Loucy (cell line): ENCODE measurements at regions not wholly inside any gene's neighbourhood (a gene's known extent, or its start where the extent isn't known, plus 50 kb on each side); places are given as distances from the start of the nearest gene placed in this dataset.

Experiments
- H2AFZ ChIP-seq: fragments of 200-600 bp; sonication (generic); 2 replicates; pipeline ENCODE4 v1.6.0; 2016; ENCODE audit warnings: antibody characterized with exemption, mild to moderate bottlenecking, low read length, moderate library complexity
- H3F3A ChIP-seq: fragments of 200-600 bp; 2 replicates; pipeline ENCODE4 v1.6.0; 2016; ENCODE audit warnings: antibody characterized with exemption, low read depth, mild to moderate bottlenecking
- H3K27me3 ChIP-seq: fragments of 200-600 bp; sonication (generic); 2 replicates; pipeline ENCODE4 v1.6.1; 2014; ENCODE audit warnings: low read length, mild to moderate bottlenecking; ENCODE audit not compliant: insufficient read depth, poor library complexity, severe bottlenecking
- H3K36me3 ChIP-seq: fragments of 200-600 bp; sonication (generic); 2 replicates; pipeline ENCODE4 v1.6.1; 2016; ENCODE audit warnings: low read length; ENCODE audit not compliant: insufficient read depth
- H3K4me1 ChIP-seq: fragments of 200-600 bp; sonication (generic); 2 replicates; pipeline ENCODE4 v1.5.1; 2014; ENCODE audit warnings: low read length, mild to moderate bottlenecking; ENCODE audit not compliant: insufficient read depth, poor library complexity, severe bottlenecking
- H3K4me2 ChIP-seq: fragments of 200-600 bp; sonication (generic); 2 replicates; pipeline ENCODE4 v1.6.0; 2014; ENCODE audit warnings: antibody characterized with exemption, low read length, low read depth, mild to moderate bottlenecking; ENCODE audit not compliant: poor library complexity, severe bottlenecking
- H3K4me3 ChIP-seq: fragments of 200-600 bp; sonication (generic); 2 replicates; pipeline ENCODE4 v1.5.1; 2014; ENCODE audit warnings: low read length, mild to moderate bottlenecking, mixed read lengths; ENCODE audit not compliant: poor library complexity, severe bottlenecking
- H3K79me2 ChIP-seq: fragments of 200-600 bp; sonication (generic); 2 replicates; pipeline ENCODE4 v1.6.1; 2014; ENCODE audit warnings: low read length; ENCODE audit not compliant: insufficient read depth
- H3K9ac ChIP-seq: fragments of 200-600 bp; sonication (generic); 2 replicates; pipeline ENCODE4 v1.6.0; 2014; ENCODE audit warnings: mild to moderate bottlenecking, low read depth, low read length, moderate library complexity; ENCODE audit not compliant: poor library complexity, severe bottlenecking
- H3K9me2 ChIP-seq: fragments of 200-600 bp; sonication (generic); replicated peaks from 2 replicates; pipeline ENCODE4 v1.6.1; 2016; ENCODE audit warnings: low read depth, low read length, mixed read lengths
- H3K9me3 ChIP-seq: fragments of 200-600 bp; sonication (generic); 2 replicates; pipeline ENCODE4 v1.6.1; 2014; ENCODE audit warnings: mild to moderate bottlenecking, antibody characterized with exemption, low read length, low read depth; ENCODE audit not compliant: insufficient read depth
- H4K20me1 ChIP-seq: fragments of 200-600 bp; sonication (generic); 2 replicates; pipeline ENCODE4 v1.6.0; 2014; ENCODE audit warnings: antibody characterized with exemption, low read length, mild to moderate bottlenecking; ENCODE audit not compliant: insufficient read depth, poor library complexity, severe bottlenecking
- CTCF ChIP-seq: fragments of 200-600 bp; sonication (generic); conservative IDR thresholded peaks from 2 replicates; pipeline ENCODE4 v1.5.1; 2014; ENCODE audit warnings: mild to moderate bottlenecking, antibody characterized with exemption, low read length
- EZH2phosphoT487 ChIP-seq: fragments of 200-600 bp; IDR thresholded peaks from 2 replicates; pipeline ENCODE4 v1.6.1; 2018; ENCODE audit warnings: antibody characterized with exemption, mild to moderate bottlenecking, moderate library complexity, borderline replicate concordance

- H3F3A ChIP-seq = no peaks in the 10 kb centered on the region
- no peaks in the 10 kb centered on the region for H3K9me2 ChIP-seq
- H3K4me3 ChIP-seq = no peak overlapping the region
- H3K4me1 ChIP-seq = no peaks in the 10 kb centered on the region
- H3K4me2 ChIP-seq = no peak overlapping the region
- no peak overlapping the region for H2AFZ ChIP-seq
- H3K9ac ChIP-seq = no peak overlapping the region
- TF ChIP-seq CTCF = no peak
- H3K36me3 ChIP-seq = no peaks in the 10 kb centered on the region
- H3K27me3 ChIP-seq = no peaks in the 10 kb centered on the region
- H3K9me3 ChIP-seq = no peaks in the 10 kb centered on the region
- no peaks in the 10 kb centered on the region for H4K20me1 ChIP-seq
- H3K79me2 ChIP-seq = no peaks in the 10 kb centered on the region
Measured at GRCh38 chr13:69077267-69077666, 1030.4 kb upstream of the ATXN8OS start.

GRCh38 chr13:69069554-69070133, 1038.0 kb upstream of the ATXN8OS start:
- Histone ChIP-seq H2AFZ (no peak overlapping the region), H3K9me2 (no peaks in the 10 kb centered on the region), H3K79me2 (no peaks in the 10 kb centered on the region), H3K27me3 (no peaks in the 10 kb centered on the region), H3K4me1 (no peaks in the 10 kb centered on the region), H3K4me3 (no peak overlapping the region), H3K9ac (no peak overlapping the region), H3K4me2 (no peak overlapping the region), H4K20me1 (no peaks in the 10 kb centered on the region), H3K36me3 (no peaks in the 10 kb centered on the region), H3K9me3 (no peaks in the 10 kb centered on the region), H3F3A (no peaks in the 10 kb centered on the region)
- TF ChIP-seq CTCF (no peak), EZH2phosphoT487 (no peak)

- TF ChIP-seq EZH2phosphoT487 (no peak), CTCF (no peak)
Measured at GRCh38 chr13:69050696-69051095, 1056.9 kb upstream of the ATXN8OS start.

More at GRCh38 chr13:69050696-69051095, 1056.9 kb upstream of the ATXN8OS start:
- no peak overlapping the region for H2AFZ ChIP-seq
- peaks cover 5% of the 10 kb centered on the region; the same call in 1 of the 2 replicates for H3K9me3 ChIP-seq
- H3K4me3 ChIP-seq = no peak overlapping the region
- H3F3A ChIP-seq = no peaks in the 10 kb centered on the region
- H3K9me2 ChIP-seq = no peaks in the 10 kb centered on the region
- H3K36me3 ChIP-seq = no peaks in the 10 kb centered on the region
- no peaks in the 10 kb centered on the region for H3K4me1 ChIP-seq
- H3K9ac ChIP-seq = no peak overlapping the region
- no peak overlapping the region for H3K4me2 ChIP-seq
- H3K79me2 ChIP-seq = no peaks in the 10 kb centered on the region
- H4K20me1 ChIP-seq = no peaks in the 10 kb centered on the region
- H3K27me3 ChIP-seq = no peaks in the 10 kb centered on the region
